Memory B cell (primary cell): ENCODE measurements at regions not wholly inside any gene's neighbourhood (a gene's known extent, or its start where the extent isn't known, plus 50 kb on each side); places are given as distances from the start of the nearest gene placed in this dataset.
"Not testable (repeated sequence)": the region's sequence is repeated elsewhere in the genome, so short reads cannot be mapped to it uniquely, and the experiment has no call there.

Experiments
- ATAC-seq: fragments of 150-1000 bp; cut with Tn5 transposase; 2 replicates; pipeline ENCODE4 v1.10.0; 2021; ENCODE audit warnings: low read depth, mild to moderate bottlenecking, moderate library complexity
- DNase-seq, 2 donors: peaks; one replicate each; pipeline ENCODE4 v3.0.0; 2022; ENCODE audit warnings: low spot score in 2 of 2
- H3K27ac Mint-ChIP-seq: one replicate; pipeline ENCODE4 v1.8.0; 2022; ENCODE audit warnings: mild to moderate bottlenecking, moderate library complexity, mixed read lengths
- H3K27me3 Mint-ChIP-seq: one replicate; pipeline ENCODE4 v1.8.0; 2022; ENCODE audit warnings: mixed read lengths
- H3K36me3 Mint-ChIP-seq: one replicate; pipeline ENCODE4 v1.8.0; 2022; ENCODE audit warnings: mild to moderate bottlenecking, mixed read lengths
- H3K4me1 Mint-ChIP-seq: one replicate; pipeline ENCODE4 v1.8.0; 2022; ENCODE audit warnings: mixed read lengths
- H3K4me3 Mint-ChIP-seq: one replicate; pipeline ENCODE4 v1.8.0; 2022; ENCODE audit warnings: mild to moderate bottlenecking, moderate library complexity, mixed read lengths
- H3K9me3 Mint-ChIP-seq: one replicate; pipeline ENCODE4 v1.8.0; 2022; ENCODE audit warnings: mixed read lengths

DNA sequence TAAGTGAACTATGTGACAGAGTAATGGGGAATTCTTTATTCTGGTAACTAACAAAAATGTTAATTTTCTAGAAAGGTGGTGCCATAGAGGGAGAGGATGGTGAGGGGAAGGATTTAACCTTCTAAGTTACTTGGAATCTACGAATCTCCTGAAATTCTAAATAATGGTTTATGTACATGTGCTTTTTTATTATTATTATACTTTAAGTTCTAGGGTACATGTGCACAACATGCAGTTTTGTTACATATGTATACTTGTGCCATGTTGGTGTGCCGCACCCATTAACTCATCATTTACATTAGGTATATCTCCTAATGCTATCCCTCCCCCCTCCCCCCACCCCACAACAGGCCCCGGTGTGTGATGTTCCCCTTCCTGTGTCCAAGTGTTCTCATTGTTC, 227.1 kb upstream of the MME start:
- not testable (repeated sequence) for H3K27me3 Mint-ChIP-seq, H3K27ac Mint-ChIP-seq, ATAC-seq, H3K9me3 Mint-ChIP-seq, H3K36me3 Mint-ChIP-seq, DNase-seq, H3K4me1 Mint-ChIP-seq, H3K4me3 Mint-ChIP-seq

DNA sequence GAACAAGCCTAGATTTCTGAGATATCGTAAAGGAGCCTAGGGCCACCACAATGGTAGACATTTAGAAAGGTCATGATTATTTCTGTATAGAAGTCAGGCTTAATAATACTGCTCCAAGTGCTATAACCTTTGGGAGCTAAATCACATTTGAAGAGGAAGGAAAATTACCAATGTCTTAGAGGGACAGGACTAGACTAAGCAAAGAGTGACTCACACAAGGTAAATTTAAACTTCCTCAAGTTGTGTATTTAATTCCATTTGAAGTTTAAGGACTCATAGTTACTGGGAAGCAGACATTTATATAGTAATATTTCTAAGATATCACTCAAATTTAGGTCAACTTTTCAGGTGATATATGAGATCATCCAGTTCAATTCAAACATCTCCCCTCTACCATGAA, 227.6 kb upstream of the MME start:
- ATAC-seq: no peak
- Mint-ChIP-seq H3K27me3 (no peaks in the 10 kb centered on the region), H3K4me1 (no peaks in the 10 kb centered on the region), H3K27ac (no peak overlapping the region), H3K9me3 (peaks cover 3% of the 10 kb centered on the region), H3K36me3 (no peaks in the 10 kb centered on the region), H3K4me3 (no peak overlapping the region)
- no peak for DNase-seq

DNA sequence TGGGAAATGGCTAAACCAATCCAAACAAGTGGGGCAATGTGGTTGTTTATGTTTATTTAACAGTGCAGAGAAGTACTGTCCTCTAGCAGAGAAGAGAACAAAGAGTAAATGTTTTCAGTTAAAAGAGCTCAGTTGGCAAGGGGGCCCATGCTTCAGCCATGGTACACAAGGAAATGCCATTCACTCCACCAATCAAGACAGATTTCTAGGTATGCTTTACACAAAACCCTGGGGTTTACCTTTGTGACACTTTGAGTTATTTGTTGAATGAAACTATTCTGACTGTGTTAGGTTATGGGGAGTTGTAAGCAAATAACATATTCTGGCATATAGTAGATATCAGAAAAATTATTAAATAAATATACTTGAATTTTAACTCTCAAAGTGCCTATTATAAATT, 228.5 kb upstream of the MME start:
- Mint-ChIP-seq H3K36me3 (no peaks in the 10 kb centered on the region), H3K27ac (no peak overlapping the region), H3K4me1 (no peaks in the 10 kb centered on the region), H3K4me3 (no peak overlapping the region), H3K27me3 (no peaks in the 10 kb centered on the region), H3K9me3 (peaks cover 3% of the 10 kb centered on the region)
- DNase-seq (no peak), ATAC-seq (no peak)

- no peaks in the 10 kb centered on the region for H3K4me1 Mint-ChIP-seq
- H3K36me3 Mint-ChIP-seq: no peaks in the 10 kb centered on the region
- H3K27me3 Mint-ChIP-seq: no peaks in the 10 kb centered on the region
- no peak overlapping the region for H3K27ac Mint-ChIP-seq
- H3K9me3 Mint-ChIP-seq: peaks cover 3% of the 10 kb centered on the region
- DNase-seq: no peak
- ATAC-seq: no peak
- H3K4me3 Mint-ChIP-seq: no peak overlapping the region
Observed at GRCh38 chr3:154850921-154851320, 229.2 kb upstream of the MME start.

DNA sequence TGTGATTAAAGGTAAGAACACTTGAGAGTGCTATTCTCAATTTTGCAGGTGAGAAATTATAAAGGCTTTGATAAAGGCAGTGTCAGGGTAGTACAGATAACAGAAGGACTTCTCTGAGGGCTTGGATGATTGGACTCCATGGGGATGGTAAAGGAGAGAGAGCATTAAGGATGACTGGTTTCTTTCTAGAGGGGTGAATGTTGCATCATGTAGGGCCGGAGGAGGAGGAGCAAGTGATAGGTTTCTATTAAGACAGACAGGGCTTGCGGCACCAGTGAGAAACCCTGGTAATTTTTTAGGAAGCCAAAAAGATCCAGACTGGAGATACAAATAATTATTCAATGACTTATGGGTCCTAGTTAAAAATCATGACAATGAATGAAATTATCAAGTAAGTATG, 230.7 kb upstream of the MME start:
- H3K36me3 Mint-ChIP-seq: no peaks in the 10 kb centered on the region
- DNase-seq (no peak), ATAC-seq (no peak)
- no peaks in the 10 kb centered on the region for H3K27me3 Mint-ChIP-seq
- H3K27ac Mint-ChIP-seq: no peak overlapping the region
- H3K4me1 Mint-ChIP-seq: no peaks in the 10 kb centered on the region
- no peak overlapping the region for H3K4me3 Mint-ChIP-seq
- H3K9me3 Mint-ChIP-seq: peaks cover 3% of the 10 kb centered on the region

DNA sequence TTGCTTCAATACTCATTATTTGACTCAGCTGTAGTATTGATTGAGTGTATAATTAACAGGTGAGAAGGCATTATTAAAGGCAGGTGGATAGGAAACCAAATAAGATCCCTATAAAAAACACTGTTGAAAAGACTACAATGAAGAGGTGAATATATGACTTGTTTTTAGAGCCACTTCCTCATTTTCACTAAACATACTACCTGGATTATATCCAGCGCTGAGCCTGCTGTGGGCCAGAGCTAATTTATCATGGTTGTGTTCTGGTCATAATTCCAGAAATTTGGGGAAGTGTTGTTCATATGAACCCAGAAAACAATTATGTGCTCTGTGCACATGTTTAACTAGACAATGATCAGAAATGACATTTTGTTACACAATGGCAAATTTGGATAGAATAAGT, 235.3 kb upstream of the MME start:
- no peak overlapping the region for H3K27ac Mint-ChIP-seq
- peaks cover 3% of the 10 kb centered on the region for H3K9me3 Mint-ChIP-seq
- H3K4me3 Mint-ChIP-seq: no peak overlapping the region
- H3K4me1 Mint-ChIP-seq: no peaks in the 10 kb centered on the region
- H3K36me3 Mint-ChIP-seq: no peaks in the 10 kb centered on the region
- no peaks in the 10 kb centered on the region for H3K27me3 Mint-ChIP-seq
- DNase-seq (no peak), ATAC-seq (no peak)

DNA sequence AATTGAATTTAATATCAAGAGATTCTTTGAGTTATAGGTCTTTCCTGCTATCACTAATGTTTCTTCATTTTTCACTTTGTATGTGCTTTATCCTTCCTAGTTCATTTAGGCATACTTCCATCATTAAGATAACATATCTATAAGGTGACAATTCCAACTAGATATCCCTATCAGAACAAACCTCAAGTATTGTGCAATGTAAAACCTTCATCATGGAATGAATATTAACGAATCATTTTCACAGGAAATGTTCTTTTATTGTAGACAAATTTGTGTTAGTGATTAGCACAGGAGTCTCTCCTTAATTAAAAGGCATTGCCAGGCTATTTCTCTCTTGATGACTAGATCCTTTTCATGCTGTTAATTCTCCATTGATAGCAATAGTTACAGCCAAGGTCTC, 236.5 kb upstream of the MME start:
- ATAC-seq (no peak), DNase-seq (no peak)
- Mint-ChIP-seq H3K27ac (no peak overlapping the region), H3K4me1 (no peaks in the 10 kb centered on the region), H3K36me3 (no peaks in the 10 kb centered on the region), H3K4me3 (no peak overlapping the region), H3K9me3 (no peaks in the 10 kb centered on the region), H3K27me3 (no peaks in the 10 kb centered on the region)

- no peak overlapping the region for H3K27ac Mint-ChIP-seq
- no peak overlapping the region for H3K4me3 Mint-ChIP-seq
- no peak for DNase-seq
- H3K36me3 Mint-ChIP-seq: no peaks in the 10 kb centered on the region
- no peaks in the 10 kb centered on the region for H3K9me3 Mint-ChIP-seq
- no peak for ATAC-seq
- no peaks in the 10 kb centered on the region for H3K27me3 Mint-ChIP-seq
- no peaks in the 10 kb centered on the region for H3K4me1 Mint-ChIP-seq
Observed at GRCh38 chr3:154842536-154842935, 237.6 kb upstream of the MME start.

DNA sequence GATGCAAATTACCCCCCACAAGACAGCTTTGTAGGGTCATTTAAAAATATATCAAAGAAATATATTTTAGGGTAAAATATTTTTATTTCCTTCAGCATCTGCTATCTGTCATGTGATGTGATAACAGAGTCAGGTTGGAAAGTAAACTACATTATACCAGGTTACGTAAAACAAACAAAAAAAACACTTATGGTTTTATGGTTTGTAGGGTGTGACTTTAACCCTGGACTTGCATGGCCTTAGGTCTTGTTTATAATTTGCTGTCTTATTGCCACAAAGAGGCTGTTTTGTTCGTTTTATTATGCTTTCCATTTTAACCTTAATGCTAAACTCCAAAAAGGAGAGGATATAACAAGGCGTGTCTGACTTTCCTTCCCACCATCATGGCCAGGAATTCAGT, 244.5 kb upstream of the MME start:
- Mint-ChIP-seq H3K4me3 (no peak overlapping the region), H3K4me1 (no peaks in the 10 kb centered on the region), H3K27me3 (no peaks in the 10 kb centered on the region), H3K9me3 (no peaks in the 10 kb centered on the region), H3K27ac (no peak overlapping the region), H3K36me3 (no peaks in the 10 kb centered on the region)
- DNase-seq: no peak
- no peak for ATAC-seq

DNA sequence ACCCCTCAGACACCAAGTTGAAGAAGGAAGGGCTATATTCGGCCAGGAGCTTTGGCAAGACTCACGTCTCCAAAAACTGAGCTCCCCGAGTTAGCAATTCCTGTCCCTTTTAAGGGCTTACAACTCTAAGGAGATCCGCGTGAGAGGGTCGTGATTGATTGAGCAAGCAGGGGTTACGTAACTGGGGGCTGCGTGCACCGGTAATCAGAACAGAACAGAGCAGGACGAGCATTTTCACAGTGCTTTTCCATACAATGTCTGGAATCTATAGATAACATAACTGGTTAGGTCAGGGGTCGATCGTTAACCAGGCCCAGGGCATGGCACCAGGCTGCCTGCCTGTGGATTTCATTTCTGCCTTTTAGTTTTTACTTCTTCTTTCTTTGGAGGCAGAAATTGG, 245.3 kb upstream of the MME start:
- not testable (repeated sequence) for H3K27ac Mint-ChIP-seq, ATAC-seq, H3K36me3 Mint-ChIP-seq, H3K4me3 Mint-ChIP-seq, H3K27me3 Mint-ChIP-seq, DNase-seq, H3K9me3 Mint-ChIP-seq, H3K4me1 Mint-ChIP-seq

DNA sequence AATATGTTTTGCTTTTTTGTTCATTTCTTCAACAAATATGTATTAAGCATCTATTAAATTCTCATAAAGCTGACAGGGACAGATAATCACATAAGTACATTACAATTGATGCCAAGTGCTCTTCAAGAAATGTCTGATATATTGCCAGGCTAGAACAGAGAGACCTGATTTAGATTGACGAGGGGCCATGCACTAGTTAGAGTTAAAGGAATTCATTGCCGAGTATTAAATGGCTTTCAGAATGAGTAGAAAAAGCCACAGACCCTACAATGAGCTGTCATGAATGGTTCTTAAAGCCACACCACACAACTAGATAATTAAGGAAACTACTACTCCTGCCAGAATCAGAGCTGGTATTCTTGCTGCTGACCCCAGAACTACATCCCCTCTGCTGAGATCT, 250.2 kb upstream of the MME start:
- Mint-ChIP-seq H3K36me3 (no peaks in the 10 kb centered on the region), H3K9me3 (no peaks in the 10 kb centered on the region), H3K27ac (no peak overlapping the region), H3K4me3 (no peak overlapping the region), H3K27me3 (no peaks in the 10 kb centered on the region), H3K4me1 (no peaks in the 10 kb centered on the region)
- ATAC-seq (no peak), DNase-seq (no peak)

DNA sequence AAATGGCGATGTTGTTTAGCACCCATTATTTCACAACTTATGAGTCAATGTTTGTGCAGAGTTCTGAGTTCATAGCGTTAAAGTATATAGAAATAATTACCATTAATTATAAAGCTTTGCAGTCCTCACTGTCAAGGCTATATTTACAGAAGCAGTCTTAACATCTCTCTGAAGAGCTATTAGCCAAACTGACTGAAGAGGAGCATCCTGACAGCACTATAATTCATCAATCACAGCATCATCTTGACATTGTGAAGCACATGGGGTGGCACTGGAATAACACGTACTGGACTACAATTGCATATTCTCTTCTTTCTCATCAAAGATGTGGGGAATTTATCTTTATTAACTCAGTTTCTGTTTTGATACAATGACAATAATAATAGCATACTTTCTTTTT, 260.6 kb upstream of the MME start:
- Mint-ChIP-seq H3K27ac (no peak overlapping the region), H3K4me1 (no peaks in the 10 kb centered on the region), H3K9me3 (peaks cover 3% of the 10 kb centered on the region), H3K36me3 (no peaks in the 10 kb centered on the region), H3K27me3 (no peaks in the 10 kb centered on the region), H3K4me3 (no peak overlapping the region)
- ATAC-seq: no peak
- no peak for DNase-seq

GRCh38 chr3:154818676-154819255, 261.4 kb upstream of the MME start:
- ATAC-seq (no peak), DNase-seq (no peak)
- no peak overlapping the region for H3K27ac Mint-ChIP-seq
- no peaks in the 10 kb centered on the region for H3K36me3 Mint-ChIP-seq
- H3K4me1 Mint-ChIP-seq: no peaks in the 10 kb centered on the region
- peaks cover 3% of the 10 kb centered on the region for H3K9me3 Mint-ChIP-seq
- H3K4me3 Mint-ChIP-seq: no peak overlapping the region
- H3K27me3 Mint-ChIP-seq: no peaks in the 10 kb centered on the region

GRCh38 chr3:154810017-154810416, 270.1 kb upstream of the MME start:
- not testable (repeated sequence) for H3K4me3 Mint-ChIP-seq, H3K4me1 Mint-ChIP-seq, H3K36me3 Mint-ChIP-seq, ATAC-seq, H3K27ac Mint-ChIP-seq, DNase-seq, H3K27me3 Mint-ChIP-seq
- peaks cover 12% of the 10 kb centered on the region for H3K9me3 Mint-ChIP-seq

DNA sequence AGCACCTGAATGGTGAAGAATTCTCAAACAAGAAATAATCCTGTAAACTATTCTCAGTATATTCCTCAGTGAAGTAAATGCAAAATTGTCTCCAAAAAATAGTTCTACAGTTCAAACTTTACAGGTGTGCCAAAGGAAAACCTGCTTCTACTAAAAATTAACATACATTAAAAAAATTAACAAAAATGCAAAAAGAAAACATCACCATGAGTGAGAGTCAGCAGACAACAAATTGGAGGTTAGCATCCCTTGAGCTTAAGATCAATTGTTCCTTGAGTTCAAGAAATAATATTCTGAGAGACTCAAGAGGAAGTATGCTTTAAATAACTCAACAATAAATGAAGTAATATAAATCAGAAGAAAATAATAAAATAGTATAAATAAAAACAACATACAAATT, 278.4 kb upstream of the MME start:
- Mint-ChIP-seq H3K27ac (no peak overlapping the region), H3K9me3 (peaks cover 12% of the 10 kb centered on the region), H3K36me3 (no peaks in the 10 kb centered on the region), H3K4me1 (no peaks in the 10 kb centered on the region), H3K27me3 (no peaks in the 10 kb centered on the region), H3K4me3 (no peak overlapping the region)
- DNase-seq (no peak), ATAC-seq (no peak)

DNA sequence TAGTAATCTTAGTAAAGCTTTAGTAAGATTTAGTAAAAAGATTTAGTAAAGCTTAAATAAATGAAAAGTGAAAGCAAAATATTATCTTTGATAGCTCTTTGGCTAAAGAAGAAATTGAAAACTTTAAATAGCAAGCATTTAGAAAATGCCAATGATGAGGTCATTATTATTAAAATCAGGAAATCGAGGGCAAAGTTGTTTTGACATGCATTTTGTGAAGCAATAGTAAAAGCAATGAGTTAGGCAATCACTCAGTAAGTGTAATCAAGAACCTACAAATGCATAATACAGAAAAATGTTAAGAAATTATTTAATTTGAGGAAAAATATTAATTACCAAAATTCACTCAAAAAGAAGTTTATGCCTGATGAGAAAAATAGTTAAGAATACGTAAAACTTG, 280.3 kb upstream of the MME start:
- Mint-ChIP-seq H3K27me3 (no peaks in the 10 kb centered on the region), H3K36me3 (no peaks in the 10 kb centered on the region), H3K4me3 (no peak overlapping the region), H3K4me1 (no peaks in the 10 kb centered on the region), H3K9me3 (peaks cover 3% of the 10 kb centered on the region), H3K27ac (no peak overlapping the region)
- DNase-seq (no peak), ATAC-seq (no peak)
